Loucy (cell line): ENCODE measurements at regions not wholly inside any gene's neighbourhood (a gene's known extent, or its start where the extent isn't known, plus 50 kb on each side); places are given as distances from the start of the nearest gene placed in this dataset.

ENCODE experiments used
- H2AFZ ChIP-seq: fragments of 200-600 bp; sonication (generic); 2 replicates; pipeline ENCODE4 v1.6.0; 2016; ENCODE audit warnings: antibody characterized with exemption, mild to moderate bottlenecking, low read length, moderate library complexity
- H3F3A ChIP-seq: fragments of 200-600 bp; 2 replicates; pipeline ENCODE4 v1.6.0; 2016; ENCODE audit warnings: antibody characterized with exemption, low read depth, mild to moderate bottlenecking
- H3K27me3 ChIP-seq: fragments of 200-600 bp; sonication (generic); 2 replicates; pipeline ENCODE4 v1.6.1; 2014; ENCODE audit warnings: low read length, mild to moderate bottlenecking; ENCODE audit not compliant: insufficient read depth, poor library complexity, severe bottlenecking
- H3K36me3 ChIP-seq: fragments of 200-600 bp; sonication (generic); 2 replicates; pipeline ENCODE4 v1.6.1; 2016; ENCODE audit warnings: low read length; ENCODE audit not compliant: insufficient read depth
- H3K4me1 ChIP-seq: fragments of 200-600 bp; sonication (generic); 2 replicates; pipeline ENCODE4 v1.5.1; 2014; ENCODE audit warnings: low read length, mild to moderate bottlenecking; ENCODE audit not compliant: insufficient read depth, poor library complexity, severe bottlenecking
- H3K4me2 ChIP-seq: fragments of 200-600 bp; sonication (generic); 2 replicates; pipeline ENCODE4 v1.6.0; 2014; ENCODE audit warnings: antibody characterized with exemption, low read length, low read depth, mild to moderate bottlenecking; ENCODE audit not compliant: poor library complexity, severe bottlenecking
- H3K4me3 ChIP-seq: fragments of 200-600 bp; sonication (generic); 2 replicates; pipeline ENCODE4 v1.5.1; 2014; ENCODE audit warnings: low read length, mild to moderate bottlenecking, mixed read lengths; ENCODE audit not compliant: poor library complexity, severe bottlenecking
- H3K79me2 ChIP-seq: fragments of 200-600 bp; sonication (generic); 2 replicates; pipeline ENCODE4 v1.6.1; 2014; ENCODE audit warnings: low read length; ENCODE audit not compliant: insufficient read depth
- H3K9ac ChIP-seq: fragments of 200-600 bp; sonication (generic); 2 replicates; pipeline ENCODE4 v1.6.0; 2014; ENCODE audit warnings: mild to moderate bottlenecking, low read depth, low read length, moderate library complexity; ENCODE audit not compliant: poor library complexity, severe bottlenecking
- H3K9me2 ChIP-seq: fragments of 200-600 bp; sonication (generic); replicated peaks from 2 replicates; pipeline ENCODE4 v1.6.1; 2016; ENCODE audit warnings: low read depth, low read length, mixed read lengths
- H3K9me3 ChIP-seq: fragments of 200-600 bp; sonication (generic); 2 replicates; pipeline ENCODE4 v1.6.1; 2014; ENCODE audit warnings: mild to moderate bottlenecking, antibody characterized with exemption, low read length, low read depth; ENCODE audit not compliant: insufficient read depth
- H4K20me1 ChIP-seq: fragments of 200-600 bp; sonication (generic); 2 replicates; pipeline ENCODE4 v1.6.0; 2014; ENCODE audit warnings: antibody characterized with exemption, low read length, mild to moderate bottlenecking; ENCODE audit not compliant: insufficient read depth, poor library complexity, severe bottlenecking
- CTCF ChIP-seq: fragments of 200-600 bp; sonication (generic); conservative IDR thresholded peaks from 2 replicates; pipeline ENCODE4 v1.5.1; 2014; ENCODE audit warnings: mild to moderate bottlenecking, antibody characterized with exemption, low read length
- EZH2phosphoT487 ChIP-seq: fragments of 200-600 bp; IDR thresholded peaks from 2 replicates; pipeline ENCODE4 v1.6.1; 2018; ENCODE audit warnings: antibody characterized with exemption, mild to moderate bottlenecking, moderate library complexity, borderline replicate concordance

- TF ChIP-seq CTCF (no peak), EZH2phosphoT487 (no peak)
- H3K9me3 ChIP-seq = no peaks in the 10 kb centered on the region
- H3K27me3 ChIP-seq = no peaks in the 10 kb centered on the region
- no peaks in the 10 kb centered on the region for H4K20me1 ChIP-seq
- H3K79me2 ChIP-seq = no peaks in the 10 kb centered on the region
- H3K4me1 ChIP-seq = peaks cover 55% of the 10 kb centered on the region
- no peak overlapping the region for H3K4me2 ChIP-seq
- H3F3A ChIP-seq = no peaks in the 10 kb centered on the region
- no peak overlapping the region for H3K4me3 ChIP-seq
- H3K36me3 ChIP-seq = no peaks in the 10 kb centered on the region
- no peak overlapping the region for H2AFZ ChIP-seq
- no peaks in the 10 kb centered on the region for H3K9me2 ChIP-seq
- H3K9ac ChIP-seq = no peak overlapping the region
Measured at GRCh38 chr12:46453428-46453827, 80.9 kb upstream of the SLC38A2 start.

- H3K4me2 ChIP-seq = no peak overlapping the region
- no peaks in the 10 kb centered on the region for H3K36me3 ChIP-seq
- no peak overlapping the region for H2AFZ ChIP-seq
- TF ChIP-seq EZH2phosphoT487 (no peak), CTCF (no peak)
- H3K79me2 ChIP-seq = no peaks in the 10 kb centered on the region
- no peaks in the 10 kb centered on the region for H3K9me3 ChIP-seq
- no peak overlapping the region for H3K9ac ChIP-seq
- H3F3A ChIP-seq = no peaks in the 10 kb centered on the region
- H3K4me1 ChIP-seq = peaks cover 50% of the 10 kb centered on the region
- H3K9me2 ChIP-seq = no peaks in the 10 kb centered on the region
- no peaks in the 10 kb centered on the region for H4K20me1 ChIP-seq
- no peak overlapping the region for H3K4me3 ChIP-seq
- no peaks in the 10 kb centered on the region for H3K27me3 ChIP-seq
Measured at GRCh38 chr12:46452776-46453175, 80.2 kb upstream of the SLC38A2 start.

GRCh38 chr12:46452061-46452615, 79.6 kb upstream of the SLC38A2 start:
- TF ChIP-seq EZH2phosphoT487 (no peak), CTCF (no peak)
- Histone ChIP-seq H3K36me3 (no peaks in the 10 kb centered on the region), H3K27me3 (no peaks in the 10 kb centered on the region), H3K9me2 (no peaks in the 10 kb centered on the region), H3F3A (no peaks in the 10 kb centered on the region), H3K9ac (no peak overlapping the region), H3K4me1 (peaks cover 49% of the 10 kb centered on the region), H4K20me1 (no peaks in the 10 kb centered on the region), H3K79me2 (no peaks in the 10 kb centered on the region), H3K4me2 (no peak overlapping the region), H3K4me3 (no peak overlapping the region), H3K9me3 (no peaks in the 10 kb centered on the region), H2AFZ (no peak overlapping the region)
